ENCODE measurements at regions not wholly inside any gene's neighbourhood (a gene's known extent, or its start where the extent isn't known, plus 50 kb on each side); places are given as distances from the start of the nearest gene placed in this dataset.
"Not testable (repeated sequence)": the region's sequence is repeated elsewhere in the genome, so short reads cannot be mapped to it uniquely, and the experiment has no call there.

DNA sequence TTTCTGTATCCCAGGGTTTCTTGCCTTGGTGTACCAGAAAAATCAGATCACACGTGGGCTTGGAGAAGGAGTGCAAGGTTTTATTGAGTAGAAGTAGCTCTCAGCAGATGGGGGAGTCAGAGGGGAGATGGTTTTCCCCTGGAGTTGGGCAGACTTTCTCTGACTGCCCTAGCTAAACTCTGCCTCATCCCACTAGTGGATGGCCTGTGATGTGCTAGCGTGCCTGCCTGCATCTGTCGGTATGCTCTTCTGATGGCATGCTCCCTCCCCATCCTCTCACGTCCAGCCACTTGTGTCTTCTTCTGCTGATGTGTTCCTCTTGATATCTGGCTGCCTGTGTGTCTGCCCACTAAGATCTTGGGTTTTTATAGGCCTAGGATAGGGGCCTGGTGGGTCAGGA is 616.1 kb upstream of the RGMB start:
- no peak for DNase-seq

DNA sequence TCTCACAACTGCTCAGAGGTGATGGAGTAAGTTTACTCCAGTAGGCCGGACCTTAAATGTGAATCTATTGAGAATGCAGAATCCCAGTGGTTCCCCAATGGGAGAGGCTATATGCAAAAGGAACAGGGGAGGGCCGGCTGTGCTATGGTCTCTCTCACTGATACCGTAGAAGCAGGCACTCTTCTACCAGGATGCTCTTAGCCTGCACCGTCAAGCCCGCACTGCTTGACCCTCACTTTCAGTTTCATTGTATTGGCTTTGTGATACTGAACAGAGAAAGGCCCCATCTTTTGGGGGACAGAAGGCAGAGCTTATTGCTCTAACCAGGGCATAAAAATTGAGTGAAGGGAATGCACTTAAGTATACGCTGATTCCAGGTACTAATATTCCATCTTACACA is 615.0 kb upstream of the RGMB start:
- no peak for DNase-seq

DNA sequence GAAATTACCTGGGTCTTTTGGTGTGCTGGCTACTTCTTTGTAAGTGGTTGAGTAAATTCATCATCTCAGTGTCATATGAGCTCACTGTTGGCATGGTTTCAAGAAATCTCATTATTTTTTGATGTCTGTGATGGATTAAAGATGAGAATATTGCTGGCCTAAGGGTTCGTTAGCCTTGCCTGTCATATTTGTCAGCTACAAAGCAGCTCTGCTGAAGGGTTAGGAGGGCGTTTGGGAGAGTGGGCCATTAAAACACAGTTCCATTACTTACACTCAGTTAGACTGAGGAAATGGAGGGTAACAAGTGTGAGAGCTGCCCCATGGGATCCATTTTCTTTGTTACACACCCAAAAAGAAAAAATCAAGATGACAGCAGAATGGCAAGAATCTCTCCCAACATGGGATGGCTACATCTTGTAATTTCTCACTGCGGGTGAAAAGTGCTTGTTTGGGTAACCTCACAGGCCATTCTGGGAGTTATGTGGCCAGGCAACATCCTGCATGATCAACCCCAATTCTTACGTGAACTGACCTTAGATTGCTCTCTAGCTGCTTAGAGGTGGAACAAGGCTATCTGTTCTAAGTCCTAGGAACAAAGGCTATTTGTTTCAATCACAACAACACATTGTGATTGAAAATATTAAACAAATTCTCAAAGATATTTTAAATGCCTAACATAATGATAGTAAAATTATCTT is 609.5 kb upstream of the RGMB start:
- DNase-seq, result no peak

DNA sequence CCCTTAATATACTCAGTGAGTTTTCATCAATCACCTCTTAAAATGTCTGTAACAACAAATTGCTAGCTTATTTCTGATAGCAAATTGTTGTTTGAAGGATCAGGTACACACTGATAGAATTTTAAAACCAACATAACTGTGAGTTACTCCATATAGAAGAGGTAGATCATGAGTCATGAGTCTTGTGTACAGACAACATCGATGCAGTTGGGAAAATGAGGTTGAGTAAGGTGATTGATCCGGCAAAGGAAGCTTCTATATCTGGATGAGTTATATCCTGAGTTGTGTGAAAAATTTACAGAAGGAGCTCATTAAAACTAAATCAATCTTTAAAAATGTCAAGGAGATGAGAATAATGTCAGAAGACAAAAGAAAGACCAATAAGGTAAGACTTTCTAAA is 604.6 kb upstream of the RGMB start:
- no peak for DNase-seq

DNA sequence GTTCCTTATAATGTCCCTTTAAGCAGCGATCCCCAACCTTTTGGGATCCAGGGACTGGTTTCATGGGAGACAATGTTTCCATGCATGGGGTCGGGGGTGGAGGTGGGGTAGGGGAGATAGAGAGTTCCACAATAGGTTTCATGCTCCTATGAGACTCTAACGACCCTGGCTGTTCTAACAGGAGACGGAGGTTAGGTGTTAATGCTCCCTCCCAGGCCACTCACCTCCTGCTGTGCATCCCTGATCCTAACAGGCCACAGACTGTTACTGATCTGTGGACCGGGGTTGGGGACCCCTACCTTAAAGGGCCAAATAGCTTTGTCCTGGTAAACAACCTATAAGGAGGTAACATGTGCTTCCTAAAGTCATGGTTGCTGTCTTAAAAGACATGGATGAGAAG is 602.5 kb upstream of the RGMB start:
- DNase-seq, result no peak

DNA sequence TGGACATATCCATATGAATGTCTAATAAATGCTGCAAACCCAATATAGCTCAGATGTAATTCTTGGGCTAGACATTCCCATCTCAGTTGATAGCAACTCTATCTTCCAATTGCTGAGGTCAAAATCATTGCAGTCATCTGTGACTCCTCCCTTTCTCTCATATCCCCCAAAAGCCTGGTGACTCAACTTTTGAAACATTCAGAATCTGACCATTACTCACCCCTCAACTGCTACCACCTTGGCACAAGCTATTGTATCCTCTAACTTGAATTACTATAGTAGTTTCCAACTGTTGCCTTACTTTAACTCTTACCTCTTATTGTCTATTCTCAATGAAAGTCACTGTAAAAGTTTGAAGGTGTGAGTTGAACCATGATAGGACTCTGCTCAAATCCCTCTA is 600.1 kb upstream of the RGMB start:
- no peak for DNase-seq

DNA sequence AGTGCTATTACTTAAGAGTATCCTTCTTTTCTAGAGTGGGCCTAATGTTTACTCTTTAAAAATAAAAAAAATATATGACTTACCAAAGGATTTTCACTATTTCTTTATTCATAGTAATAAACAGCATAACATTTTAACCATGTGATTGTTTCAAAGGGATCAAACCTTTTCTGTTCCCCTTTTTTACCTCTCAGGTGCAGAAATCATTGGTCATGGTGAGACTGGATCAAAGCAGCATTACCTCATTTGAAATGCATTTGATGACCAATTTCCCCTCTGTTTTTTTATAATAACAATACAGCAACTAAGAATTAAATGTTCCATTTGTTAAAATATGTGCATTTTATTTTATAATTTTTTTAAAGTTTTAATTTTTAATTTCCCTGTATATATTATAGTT is 598.0 kb upstream of the RGMB start:
- DNase-seq, result no peak

DNA sequence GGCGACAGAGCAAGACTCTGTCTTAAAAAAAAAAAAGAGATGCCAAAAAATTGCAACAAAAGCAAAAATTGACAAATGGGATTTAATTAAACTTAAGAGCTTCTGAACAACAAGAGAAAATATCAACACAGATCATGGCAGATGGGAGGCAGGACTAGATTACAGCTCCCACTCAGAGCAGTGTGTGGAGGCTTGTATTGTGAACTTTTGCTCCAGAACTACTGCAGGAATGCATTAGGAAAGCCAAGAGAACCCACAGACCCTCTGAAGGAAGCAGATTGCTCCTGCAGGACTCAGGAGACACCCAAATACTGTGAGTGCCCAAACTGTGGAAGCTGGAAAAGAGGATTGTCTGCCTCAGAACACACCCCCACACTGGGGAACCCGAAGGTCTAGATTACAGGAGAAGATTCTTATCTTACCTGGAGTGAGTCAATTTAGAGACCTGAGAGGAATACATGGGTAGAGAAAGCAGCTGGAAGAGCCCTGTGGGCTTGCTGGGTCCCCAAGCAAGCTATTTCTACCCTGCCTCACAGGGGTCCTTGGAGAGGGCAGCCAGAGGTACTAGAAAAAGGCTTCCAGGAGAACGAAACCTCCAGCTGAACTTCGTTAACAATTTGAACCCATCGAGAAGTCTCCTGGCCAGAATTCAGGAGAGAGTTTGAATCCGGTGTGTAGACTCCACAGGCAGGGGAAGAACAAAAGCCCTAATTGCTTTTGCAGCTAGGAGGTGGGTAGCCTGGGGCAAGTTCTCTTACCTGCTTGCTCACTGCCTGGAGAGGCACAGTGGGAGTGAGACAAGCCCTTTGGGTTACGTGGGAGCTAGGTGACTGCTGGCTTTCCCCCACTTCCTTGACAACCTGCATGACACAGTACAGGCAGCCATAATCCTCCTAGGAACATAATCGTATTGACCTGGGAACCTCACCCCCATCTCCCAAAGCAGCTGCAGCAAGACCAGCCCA is 593.4 kb upstream of the RGMB start:
- no peak for DNase-seq

DNA sequence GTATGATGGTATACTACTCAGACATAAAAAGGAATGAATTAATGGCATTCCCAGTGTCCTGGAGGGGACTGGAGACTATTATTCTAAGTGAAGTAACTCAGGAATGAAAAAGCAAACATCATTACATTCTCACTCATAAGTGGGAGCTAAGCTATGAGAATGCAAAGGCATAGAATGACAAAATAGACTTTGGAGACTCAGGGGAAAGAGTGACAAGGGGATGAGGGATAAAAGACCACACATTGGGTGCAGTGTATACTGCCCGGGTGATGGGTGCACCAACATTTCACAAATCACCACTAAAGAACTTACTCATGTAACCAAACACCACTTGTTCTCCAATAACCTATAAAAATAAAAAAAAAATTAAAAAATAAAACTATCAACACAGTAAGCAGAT is 587.3 kb upstream of the RGMB start:
- no peak for DNase-seq

DNA sequence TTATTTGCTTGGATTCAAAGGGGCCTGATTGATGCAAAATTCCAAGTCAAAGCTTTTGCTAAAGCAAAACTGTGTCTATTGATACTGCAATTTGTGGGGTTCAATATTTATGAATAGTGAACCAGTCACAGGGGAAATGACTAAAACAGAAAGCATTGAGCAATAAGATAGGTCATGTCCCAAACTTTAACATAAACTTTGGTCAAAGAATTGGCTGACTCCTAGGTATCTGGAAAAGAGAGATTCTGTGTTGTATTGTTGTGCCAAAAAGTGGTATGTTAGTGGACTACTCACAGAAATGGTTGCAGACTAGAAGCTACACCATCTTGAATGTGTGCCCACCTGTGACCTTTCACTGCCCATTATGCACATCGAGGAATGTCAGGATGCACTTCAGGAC is 585.5 kb upstream of the RGMB start:
- no peak for DNase-seq

DNA sequence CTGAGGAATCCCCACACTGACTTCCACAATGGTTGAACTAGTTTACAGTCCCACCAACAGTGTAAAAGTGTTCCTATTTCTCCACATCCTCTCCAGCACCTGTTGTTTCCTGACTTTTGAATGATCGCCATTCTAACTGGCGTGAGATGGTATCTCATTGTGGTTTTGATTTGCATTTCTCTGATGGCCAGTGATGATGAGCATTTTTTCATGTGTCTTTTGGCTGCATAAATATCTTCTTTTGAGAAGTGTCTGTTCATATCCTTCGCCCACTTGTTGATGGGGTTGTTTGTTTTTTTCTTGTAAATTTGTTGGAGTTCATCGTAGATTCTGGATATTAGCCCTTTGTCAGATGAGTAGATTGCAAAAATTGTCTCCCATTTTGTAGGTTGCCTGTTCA is 583.1 kb upstream of the RGMB start:
- DNase-seq, result not testable (repeated sequence)

DNA sequence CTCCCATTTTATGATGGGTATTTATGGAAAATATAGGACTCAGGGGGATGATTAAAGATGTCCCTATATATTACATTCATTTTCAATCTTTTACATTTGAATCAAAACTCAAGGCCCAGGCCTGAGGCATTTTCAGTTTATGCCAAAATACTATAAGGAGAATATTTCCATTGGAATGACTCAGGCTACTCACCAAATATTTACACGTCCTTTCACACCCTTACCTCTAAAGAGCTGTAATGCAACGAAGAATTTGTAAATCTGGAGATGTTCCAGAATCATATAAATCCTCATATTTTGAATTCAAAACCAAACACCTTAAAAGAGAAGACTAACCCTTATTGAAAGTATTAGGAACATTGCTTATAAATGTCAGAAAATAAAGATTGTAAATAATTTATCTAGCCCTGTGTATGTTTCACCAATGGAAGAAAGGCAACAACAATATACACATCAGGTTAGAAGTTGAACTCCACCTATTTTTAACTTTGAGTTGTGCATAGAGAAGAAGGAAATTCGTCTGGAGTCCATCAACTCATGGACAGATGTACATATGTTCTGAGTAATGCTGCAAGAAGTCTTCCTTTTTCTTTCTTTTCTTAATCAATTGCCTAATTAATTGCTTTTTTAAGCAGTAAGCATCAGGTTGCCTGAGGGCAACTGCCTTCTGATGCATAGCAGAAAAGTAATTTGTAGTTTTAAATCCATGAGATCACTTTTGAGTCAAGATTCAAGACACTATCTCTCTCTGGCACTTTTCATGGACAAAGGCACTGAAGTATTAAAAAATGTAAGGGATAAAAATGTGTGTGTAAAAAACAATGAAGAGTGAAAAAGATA is 579.3 kb upstream of the RGMB start:
- DNase-seq, result no peak

DNA sequence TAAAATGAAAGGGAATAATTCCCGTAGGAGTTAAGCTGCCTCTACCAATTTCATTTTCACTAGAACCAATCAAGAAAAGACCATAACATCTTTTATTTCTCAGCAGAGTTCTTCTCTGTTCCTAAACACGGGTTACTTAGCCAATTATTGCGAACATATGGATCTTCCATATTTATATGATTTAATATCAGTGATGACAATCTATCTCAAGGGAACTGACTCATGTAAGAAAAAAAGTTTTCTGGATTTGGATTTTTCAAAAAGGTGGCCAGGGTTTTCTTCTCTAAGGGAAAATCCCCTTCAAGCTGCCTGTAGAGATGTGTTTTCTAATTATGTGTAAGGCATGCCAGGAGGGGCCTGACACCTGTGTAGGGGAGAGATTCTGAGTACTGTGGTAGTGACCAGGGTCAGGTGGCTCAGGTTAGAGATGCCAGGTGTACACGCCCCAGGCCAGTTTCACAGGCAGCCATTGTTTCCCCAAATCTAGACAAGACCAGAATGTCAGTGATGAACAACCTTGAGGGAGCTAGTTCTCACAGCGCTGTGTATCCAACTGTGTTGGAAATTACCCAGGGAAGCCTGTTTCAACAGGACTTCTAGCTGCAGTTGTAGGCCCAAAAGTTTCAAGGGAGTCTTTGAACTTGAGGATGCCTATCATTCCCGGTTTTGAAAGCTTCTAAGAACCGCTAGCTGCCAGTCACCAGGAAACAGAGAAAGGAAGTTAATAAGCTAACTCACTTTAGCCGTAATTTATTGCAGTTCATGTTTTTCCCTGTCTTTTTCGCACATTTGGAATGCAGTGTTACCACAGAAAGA is 572.5 kb upstream of the RGMB start:
- no peak for DNase-seq

DNA sequence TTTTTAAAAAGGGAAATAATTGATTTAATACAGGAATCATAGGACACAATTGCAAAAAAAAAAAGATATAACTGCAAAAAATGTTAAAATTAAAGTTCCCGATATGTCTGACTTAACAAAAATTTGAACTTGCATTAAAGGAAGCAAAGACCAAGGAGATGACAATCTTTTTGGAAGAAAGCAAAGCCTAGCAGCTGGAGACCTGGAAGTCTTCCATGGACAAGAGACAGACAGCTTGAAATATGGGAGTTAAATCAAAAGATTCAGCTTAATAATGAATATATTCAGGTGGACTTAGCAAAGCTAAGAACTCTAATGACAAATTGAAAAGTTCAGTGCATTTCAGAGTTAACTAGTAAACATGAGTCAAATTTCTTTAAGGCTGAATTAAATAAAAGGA is 568.7 kb upstream of the RGMB start:
- DNase-seq, result no peak

DNA sequence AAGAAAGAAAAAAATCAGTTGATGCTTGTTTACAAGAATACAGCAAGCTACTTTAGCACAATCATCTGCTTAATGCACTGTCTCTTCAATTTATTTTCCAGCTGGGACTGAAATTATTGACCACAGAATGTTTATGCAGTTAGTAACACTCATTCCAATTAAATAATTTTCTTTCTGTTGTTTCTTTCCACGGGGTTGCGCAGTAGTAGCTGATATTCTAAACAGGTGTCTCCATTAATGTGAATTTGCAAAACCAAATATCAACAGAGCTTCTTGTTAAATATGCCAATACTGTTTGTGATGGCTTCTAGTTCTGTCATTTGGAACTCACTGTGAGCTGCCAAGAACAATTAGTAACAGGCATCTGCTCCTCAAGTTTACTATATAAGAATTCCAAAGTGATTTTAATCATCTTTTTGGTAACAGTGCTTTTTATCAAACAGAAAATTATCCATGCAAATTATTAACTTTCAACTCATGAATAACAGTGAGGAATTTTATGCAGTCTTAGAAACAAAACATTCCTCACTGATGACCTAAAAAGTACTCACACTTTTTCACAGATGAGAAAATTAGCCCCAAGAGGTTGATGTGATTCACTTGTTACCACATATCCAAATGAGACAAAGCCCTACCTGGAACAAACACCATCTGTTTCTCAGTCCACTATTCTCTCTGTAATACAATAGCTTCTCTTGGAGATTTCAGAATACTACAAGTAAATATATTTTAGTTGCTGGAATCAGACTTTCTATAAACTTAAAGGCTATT is 567.6 kb upstream of the RGMB start:
- no peak for DNase-seq

DNA sequence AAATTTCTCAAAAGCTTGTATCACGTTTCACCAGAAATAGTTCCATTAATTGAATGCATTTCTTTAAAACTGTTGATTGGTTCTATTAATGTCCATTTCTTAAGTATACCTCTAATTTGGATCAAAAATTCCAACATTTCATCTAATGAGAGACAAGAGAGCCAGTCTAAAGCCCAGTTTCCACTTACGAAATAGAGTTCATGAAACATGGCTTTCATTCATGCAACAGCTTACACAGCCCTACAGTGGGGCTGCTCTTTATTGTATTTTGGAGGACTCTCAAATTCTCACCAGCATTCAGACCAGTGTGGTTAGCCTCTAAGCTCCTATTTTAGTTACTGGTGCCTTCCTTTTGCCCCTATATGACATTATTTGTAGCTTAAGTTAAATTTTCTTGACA is 566.9 kb upstream of the RGMB start:
- no peak for DNase-seq

DNA sequence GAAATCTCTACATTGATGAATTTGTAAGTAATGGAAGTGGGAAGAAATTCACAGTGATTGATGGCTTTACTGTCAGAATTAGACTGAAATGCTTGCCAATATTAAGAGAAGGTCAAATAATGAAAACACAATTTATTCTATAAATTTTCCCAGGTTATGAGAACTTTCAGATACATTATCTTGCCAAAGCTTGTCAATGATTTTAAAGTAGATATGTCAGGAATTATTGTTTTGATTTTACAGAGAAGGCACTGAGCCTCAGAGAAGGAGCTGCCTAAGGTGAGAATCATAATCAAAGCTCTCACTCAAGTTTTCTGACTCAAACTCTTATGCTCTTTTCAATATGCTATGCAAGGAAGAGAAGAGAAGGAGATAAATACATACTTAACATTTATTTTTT is 564.0 kb upstream of the RGMB start:
- DNase-seq, result no peak

DNA sequence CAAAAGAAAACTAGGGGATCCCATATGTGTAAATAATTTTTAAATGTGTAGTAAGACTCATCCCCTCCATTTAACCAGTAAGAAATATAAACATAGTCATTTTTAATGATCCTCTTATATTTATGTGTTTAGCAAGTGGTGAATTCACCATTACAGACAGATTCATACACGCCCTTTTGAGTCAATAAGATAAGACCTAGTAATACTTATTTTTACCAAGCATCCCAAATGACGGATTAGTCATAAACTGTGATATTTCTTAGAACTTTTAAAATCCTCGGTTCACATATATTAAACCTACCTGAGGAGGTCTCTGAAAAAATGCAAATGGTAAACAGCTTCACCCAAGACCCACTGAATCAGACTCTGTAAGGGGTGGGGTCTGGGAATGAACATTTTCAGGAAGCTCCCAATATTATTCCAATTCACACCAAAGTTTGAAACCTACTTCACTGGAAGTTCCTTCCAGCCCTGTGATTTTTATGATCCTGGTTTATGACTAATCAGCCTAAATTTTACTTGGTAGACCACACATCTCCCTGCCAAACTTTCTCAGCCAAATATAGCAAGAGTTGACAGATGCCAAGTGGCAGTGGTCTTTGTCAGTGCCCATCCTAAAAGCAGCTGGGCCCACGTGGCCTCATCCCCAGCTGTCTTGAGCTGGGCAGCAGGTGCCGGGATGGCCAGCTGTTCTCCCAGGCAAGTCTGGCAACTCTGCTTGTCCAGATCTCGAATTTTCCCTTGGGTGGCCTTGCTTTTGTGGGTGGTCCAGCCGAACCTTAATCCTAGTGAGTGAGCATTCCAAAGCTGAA is 559.0 kb upstream of the RGMB start:
- no peak for DNase-seq

DNA sequence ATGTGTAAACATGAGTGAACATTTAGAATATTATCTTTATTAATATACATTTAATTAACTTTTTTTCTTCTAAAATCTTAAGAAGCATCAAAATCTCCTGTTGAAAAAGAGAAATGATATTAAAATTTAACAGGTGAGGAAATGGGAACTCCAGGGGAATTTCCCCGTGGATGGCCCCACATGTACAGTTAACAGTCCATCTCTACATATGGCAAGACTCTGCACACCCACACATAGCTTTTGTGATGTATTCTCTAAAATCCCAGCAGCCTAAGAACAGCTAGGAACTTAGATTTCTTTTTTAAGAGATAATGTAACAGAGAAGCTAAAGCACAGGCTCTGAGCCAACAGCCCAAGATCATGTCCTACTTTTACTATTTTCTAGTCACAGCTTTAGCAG is 556.3 kb upstream of the RGMB start:
- no peak for DNase-seq

DNA sequence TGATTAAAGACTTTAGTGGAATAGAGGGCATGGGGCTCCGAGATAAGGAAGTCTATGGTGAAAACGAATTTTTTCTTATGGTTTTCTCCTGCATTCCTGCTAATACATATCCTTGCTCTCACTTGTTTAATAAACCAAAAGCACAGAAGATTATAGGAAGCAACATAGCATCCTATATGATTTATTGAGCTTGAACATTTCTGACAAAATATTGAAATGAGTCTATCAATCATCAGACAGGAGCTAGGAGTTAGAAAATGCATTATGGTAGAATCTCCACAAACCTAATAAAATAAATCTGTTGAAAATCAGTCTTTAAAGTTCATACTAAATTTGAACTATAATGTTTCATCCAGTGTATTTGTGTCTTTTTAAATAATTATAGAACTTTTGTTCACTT is 554.6 kb upstream of the RGMB start:
- DNase-seq, result no peak

DNA sequence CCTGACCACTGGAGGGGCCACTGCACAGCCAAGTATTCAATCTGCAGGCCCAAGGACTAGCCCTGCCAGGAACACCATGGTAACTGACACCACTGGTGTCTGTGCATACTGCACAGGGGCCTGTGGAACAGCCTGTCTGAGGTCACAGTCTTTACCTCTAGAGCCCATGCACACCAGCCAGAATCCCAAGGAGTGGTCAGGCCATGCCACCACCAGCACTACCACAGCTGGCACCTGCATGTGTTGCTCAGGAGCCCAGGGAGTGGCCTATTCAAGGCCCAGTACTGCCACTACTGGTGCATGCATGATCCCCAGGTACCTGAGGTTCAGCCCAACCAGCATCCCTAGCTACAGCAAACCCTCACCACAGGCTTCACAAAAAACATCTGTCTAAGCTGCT is 546.0 kb upstream of the RGMB start:
- DNase-seq, result no peak

Measured in SHP77 (cell line).